Keratinocyte (primary cell): ENCODE measurements at regions not wholly inside any gene's neighbourhood (a gene's known extent, or its start where the extent isn't known, plus 50 kb on each side); places are given as distances from the start of the nearest gene placed in this dataset.

Experiments
- CTCF ChIP-seq, 3 experiments: IDR thresholded peaks in 1 of 3; conservative IDR thresholded peaks in 1 of 3; optimal IDR thresholded peaks in 1 of 3; 2 replicates in 2 of 3; 3 replicates in 1 of 3; pipeline versions ENCODE3 to v1.5.1; 2011; ENCODE audit warnings: low read length in 3 of 3, mild to moderate bottlenecking in 3 of 3, moderate library complexity in 2 of 3, control low read depth in 1 of 3, inconsistent platforms in 1 of 3; ENCODE audit not compliant: insufficient read depth in 2 of 3; ENCODE audit errors: extremely low read depth in 1 of 3
- EZH2 ChIP-seq: IDR thresholded peaks from one replicate; pipeline ENCODE4 v1.6.1; 2012; ENCODE audit warnings: inconsistent platforms, mild to moderate bottlenecking, low read length, moderate library complexity

GRCh38 chr5:154109416-154110106 lies 70.8 kb downstream of the MFAP3 start:
- no peak for TF ChIP-seq CTCF (optimal IDR thresholded peaks at IDR 0.05 in 1 of 3, IDR thresholded peaks at IDR 0.05 in 1 of 3, conservative IDR thresholded peaks at IDR 0.05 in 1 of 3; ENCODE audit: extremely low read depth in 1 of 3, insufficient read depth in 2 of 3, low read length in 3 of 3)
- TF ChIP-seq EZH2 = no peak
